GM21367 (cell line): ENCODE measurements at regions not wholly inside any gene's neighbourhood (a gene's known extent, or its start where the extent isn't known, plus 50 kb on each side); places are given as distances from the start of the nearest gene placed in this dataset.

Source experiments
- ATAC-seq: cut with Tn5 transposase; IDR thresholded peaks from one replicate; pipeline ENCODE4 v1.9.1; 2021; ENCODE audit not compliant: unreplicated experiment

DNA sequence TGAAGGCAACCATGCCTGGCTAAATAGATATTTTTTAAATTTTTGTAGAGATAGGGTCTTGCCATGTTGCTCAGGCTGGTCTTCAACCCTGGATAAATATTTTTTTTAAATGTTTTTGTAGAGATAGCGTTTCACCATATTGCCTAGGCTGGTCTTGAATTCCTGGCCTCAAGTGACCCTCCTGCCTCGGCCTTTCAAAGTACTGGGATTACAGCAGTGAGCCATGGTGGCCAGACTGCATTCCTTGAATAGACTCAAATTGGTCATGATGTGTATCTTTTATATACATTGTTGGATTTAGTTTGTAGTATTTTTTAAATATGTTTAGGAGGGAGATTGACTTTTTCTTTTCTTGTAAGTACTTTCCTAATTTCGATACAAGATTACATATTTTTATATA, 325.7 kb upstream of the C11orf87 start:
- ATAC-seq: no peak

DNA sequence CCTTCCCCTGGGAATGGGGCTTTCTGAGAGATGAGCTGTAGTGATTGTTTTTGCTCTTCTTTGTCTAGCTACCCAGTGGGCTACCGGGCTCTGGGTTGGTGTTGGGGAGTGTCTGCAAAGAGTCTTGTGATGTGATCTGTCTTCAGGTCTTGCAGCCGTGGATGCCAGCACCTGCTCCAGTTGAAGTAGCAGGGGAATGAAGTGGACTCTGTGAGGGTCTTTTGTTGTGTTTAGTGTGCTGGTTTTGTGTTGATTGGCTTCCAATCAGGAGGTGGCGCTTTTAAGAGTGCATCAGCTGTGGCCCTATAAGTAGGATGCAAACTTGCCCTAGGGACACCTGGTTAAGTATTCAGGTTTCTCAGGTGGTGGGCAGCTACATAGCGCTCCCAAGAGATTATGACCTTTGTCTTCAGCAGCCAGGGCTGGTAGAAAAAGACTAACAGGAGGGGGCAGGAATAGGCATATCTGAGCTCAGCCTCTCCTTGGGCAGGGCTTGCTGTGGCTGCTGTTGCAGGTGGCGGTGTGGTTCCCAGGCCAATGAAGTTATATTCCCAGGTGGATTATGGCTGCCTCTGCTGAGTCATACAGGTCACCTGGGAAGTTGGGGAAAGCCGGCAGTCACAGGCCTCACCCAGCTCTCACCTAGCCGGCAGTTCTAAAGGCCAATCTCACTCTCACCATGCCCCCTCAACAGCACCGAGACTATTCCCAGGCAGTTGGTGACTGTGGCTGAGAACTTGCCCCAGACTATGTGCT, 315.7 kb upstream of the C11orf87 start:
- no peak for ATAC-seq

DNA sequence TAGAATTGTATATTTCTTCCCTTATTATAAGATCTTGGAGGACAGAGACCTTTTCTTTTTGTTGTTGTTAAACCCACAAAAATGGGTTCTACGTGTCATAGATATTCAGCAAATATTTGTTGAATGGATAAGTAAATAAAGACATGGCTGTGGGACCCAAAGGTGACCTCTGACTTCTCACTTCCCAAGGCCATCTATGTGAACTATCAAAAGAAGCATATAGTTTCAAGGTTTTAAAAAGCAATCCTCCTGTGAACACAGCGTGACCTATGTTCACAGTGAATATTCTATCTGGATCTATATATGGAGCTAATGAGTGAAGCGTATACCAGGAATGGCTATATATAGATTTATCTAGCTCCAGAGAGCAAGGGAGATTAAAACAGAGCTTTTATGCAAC, 312.8 kb upstream of the C11orf87 start:
- no peak for ATAC-seq

GRCh38 chr11:109109571-109110315, 312.2 kb upstream of the C11orf87 start:
- ATAC-seq: no peak

DNA sequence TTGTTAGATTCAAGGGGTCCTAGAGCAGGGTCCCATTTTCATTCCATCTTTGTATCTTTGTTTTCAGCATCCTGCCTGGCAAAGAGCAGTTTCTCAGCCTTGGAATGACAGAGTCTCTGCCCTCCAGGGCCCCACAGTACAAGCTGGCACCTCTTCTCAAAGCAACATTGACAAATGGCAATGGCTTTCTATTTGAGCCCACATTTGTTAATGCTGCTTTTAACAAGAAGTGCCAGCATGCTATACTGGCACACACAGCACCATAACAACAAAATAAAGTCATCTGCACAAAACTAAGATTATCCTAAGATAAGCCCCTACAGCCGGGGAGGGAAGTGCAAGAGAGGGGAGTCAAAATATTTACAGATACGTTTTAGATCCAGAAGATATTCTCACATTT, 309.7 kb upstream of the C11orf87 start:
- ATAC-seq: no peak

GRCh38 chr11:109112821-109113280, 309.1 kb upstream of the C11orf87 start:
- no peak for ATAC-seq

- ATAC-seq: no peak
Measured at GRCh38 chr11:109120341-109120740, 301.6 kb upstream of the C11orf87 start.

DNA sequence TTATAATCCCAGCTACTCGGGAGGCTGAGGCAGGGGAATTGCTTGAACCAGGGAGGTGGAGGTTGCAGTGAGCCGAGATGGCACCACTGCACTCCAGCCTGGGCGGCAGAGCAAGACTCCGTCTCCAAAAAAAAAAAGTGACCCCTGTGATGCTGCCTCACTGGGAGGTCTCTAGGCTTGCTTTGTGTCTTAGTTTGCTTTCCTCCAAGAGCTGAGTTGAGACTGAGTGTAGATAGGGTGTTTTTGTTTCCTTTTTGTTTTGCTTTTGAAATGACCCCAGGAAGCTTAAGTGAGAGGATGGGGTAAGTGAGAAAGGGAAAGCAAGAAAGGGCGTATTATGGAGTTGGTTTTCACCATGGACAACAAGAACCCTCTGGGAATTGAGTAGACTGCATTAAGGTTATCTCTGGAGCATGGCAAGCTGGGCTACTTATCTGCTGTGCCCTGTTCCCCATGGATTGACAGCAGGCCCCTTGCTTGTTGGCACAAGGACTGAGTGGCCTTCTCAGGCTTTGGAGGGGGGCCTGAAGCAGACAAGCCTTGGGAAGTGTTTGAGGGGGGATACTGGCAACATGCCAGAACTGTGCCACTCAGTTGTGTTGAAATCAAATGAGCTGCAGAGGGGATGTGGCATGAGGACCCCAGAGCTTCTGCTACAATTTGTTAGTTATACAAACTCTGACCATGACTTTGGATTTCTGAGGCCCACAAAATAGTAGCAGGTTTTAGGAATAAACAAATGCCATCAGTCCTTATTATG, 300.6 kb upstream of the C11orf87 start:
- no peak for ATAC-seq

DNA sequence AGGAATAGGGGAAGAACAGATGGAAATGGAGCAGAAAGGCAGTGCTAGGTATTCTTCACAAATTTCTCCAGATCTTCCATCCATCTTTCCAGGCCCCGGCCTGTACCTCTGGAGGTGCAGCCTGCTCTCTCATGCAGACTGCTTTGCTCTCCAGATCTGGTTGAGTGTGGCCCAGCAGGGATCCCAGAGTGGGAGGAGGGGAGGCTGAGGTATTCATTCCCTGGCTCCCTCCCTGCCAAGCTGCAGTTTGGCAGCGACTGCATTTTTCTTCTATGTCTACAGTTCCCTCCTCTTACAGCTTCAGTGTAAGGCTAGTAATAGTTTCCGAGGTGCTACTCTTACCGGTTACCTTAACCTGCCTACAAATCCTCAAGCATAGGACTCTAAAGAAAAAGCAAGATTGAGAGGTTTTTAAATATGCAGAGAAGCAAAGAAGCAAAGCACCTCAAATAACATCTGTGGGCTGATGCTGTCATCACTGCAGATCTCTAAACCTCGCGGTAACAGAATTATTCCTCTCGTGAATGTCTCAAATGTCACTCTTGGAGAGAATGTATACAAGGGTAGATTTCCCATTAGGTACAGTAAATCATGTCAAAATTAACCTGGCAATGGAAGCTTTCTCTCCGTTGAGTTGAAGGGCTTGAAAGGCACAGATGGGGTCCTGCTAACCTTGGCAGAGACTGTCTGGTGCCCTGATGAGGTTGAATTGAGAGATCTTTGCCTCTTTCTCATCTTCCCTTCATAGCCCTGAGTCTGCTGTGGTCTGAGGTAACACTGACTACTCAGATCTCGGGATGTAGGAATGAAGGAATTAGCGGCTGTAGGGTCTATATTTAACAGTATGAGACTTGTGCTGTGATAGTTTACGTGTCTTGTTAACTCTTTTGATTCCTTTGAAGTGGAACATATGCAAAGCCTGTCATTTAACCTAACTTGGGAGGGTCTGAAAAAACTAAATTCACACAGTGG, 297.9 kb upstream of the C11orf87 start:
- no peak for ATAC-seq

DNA sequence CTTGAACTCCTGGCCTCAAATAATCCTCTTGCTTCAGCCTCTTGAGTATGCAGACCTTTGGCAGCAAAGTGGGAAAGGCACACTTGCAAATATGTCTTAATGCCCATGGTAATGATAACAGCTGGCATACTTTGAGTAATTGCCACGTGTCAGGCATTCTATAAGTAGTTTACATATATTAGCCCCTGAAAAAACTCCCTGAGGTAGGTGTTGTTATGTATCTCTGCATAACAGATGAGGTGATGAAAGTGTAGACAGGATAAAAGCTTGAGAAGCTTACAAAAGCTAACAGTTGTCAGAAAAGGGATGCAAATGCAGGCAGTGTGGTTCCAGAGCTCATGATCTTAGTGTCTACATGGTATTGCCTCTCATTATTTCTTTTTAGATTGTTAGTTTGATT, 291.1 kb upstream of the C11orf87 start:
- no peak for ATAC-seq

GRCh38 chr11:109132539-109132938, 289.5 kb upstream of the C11orf87 start:
- no peak for ATAC-seq

GRCh38 chr11:109133159-109133558, 288.8 kb upstream of the C11orf87 start:
- ATAC-seq: no peak

GRCh38 chr11:109135627-109136026, 286.4 kb upstream of the C11orf87 start:
- ATAC-seq: no peak

- ATAC-seq: no peak
Measured at GRCh38 chr11:109138196-109138595, 283.8 kb upstream of the C11orf87 start.

- ATAC-seq: no peak
Measured at GRCh38 chr11:109140426-109140825, 281.6 kb upstream of the C11orf87 start.

DNA sequence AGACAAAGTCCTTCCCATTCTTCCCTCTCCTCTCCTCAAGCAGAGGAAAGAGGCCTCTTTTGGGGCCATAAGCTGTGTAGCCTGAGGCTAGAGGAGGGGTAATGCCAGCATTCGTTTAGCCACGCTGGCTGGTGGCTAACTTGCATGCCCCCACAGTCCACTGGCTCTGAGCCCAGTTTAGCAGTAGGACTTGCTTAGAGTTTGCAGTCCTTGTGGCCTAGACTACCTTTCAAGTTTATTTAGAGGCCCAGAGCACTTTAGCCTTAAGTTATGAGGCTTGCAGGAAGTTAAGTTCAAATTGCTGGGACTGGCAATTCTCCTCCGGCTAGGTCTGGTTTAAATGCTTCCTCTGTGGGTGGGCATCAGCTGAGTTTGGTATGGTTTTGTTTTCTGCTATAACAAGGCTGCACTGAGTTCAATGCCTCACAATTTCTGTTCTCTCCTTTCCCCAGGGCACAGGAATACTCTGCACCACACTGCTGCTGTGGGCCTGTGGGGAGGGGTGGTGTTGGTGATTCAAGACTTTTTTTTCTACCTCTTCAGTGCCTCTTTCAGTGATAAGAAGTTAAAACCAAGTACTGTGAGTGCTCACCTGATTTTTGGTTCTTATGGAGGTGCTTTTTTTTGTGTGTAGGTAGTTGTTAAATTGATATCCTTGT, 281.0 kb upstream of the C11orf87 start:
- ATAC-seq: no peak

DNA sequence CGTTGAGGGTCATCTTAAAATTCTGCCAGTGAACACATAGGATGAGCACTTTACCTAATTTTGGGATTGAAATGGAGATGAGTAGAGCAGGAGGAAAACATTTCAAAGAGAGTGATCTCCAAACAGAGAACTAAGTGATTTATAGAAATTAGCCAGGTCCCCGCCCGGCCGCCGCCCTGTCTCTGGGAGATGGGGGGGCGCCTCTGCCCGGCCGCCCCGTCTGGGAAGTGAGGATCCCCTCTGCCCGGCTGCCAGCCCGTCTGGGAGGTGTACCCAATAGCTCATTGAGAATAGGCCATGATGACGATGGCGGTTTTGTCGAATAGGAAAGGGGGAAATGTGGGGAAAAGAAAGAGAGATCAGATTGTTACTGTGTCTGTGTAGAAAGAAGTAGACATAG, 276.7 kb upstream of the C11orf87 start:
- ATAC-seq: no peak

GRCh38 chr11:109147726-109148125, 274.3 kb upstream of the C11orf87 start:
- ATAC-seq: no peak

- ATAC-seq: no peak
Measured at GRCh38 chr11:109148669-109149068, 273.3 kb upstream of the C11orf87 start.

- ATAC-seq: no peak
Measured at GRCh38 chr11:109150581-109150980, 271.4 kb upstream of the C11orf87 start.
